K562 (cell line): ENCODE measurements at regions not wholly inside any gene's neighbourhood (a gene's known extent, or its start where the extent isn't known, plus 50 kb on each side); places are given as distances from the start of the nearest gene placed in this dataset.

Experiments used
- EHMT2 ChIP-seq: fragments of 450-650 bp; IDR thresholded peaks from 2 replicates; pipeline ENCODE4 v1.6.1; 2018; ENCODE audit warnings: antibody characterized with exemption
- EZH2 ChIP-seq: IDR thresholded peaks from 2 replicates; pipeline ENCODE4 v1.6.1; 2012; ENCODE audit warnings: low read depth, mild to moderate bottlenecking, inconsistent platforms, low read length, borderline replicate concordance
- PHF20 ChIP-seq: fragments of 450-650 bp; IDR thresholded peaks from 2 replicates; pipeline ENCODE4 v1.6.1; 2018; ENCODE audit not compliant: partially characterized antibody
- POLR2A ChIP-seq: fragments of 450-650 bp; conservative IDR thresholded peaks from 2 replicates; pipeline ENCODE4 v1.6.1; 2016
- RAD21 ChIP-seq, 2 experiments: fragments of 250-450 bp in 1 of 2; fragments of 450-650 bp in 1 of 2; sonication (Bioruptor Pico) in 1 of 2; formaldehyde crosslinking in 1 of 2; IDR thresholded peaks in 1 of 2; conservative IDR thresholded peaks in 1 of 2; 2 replicates each; pipeline versions ENCODE4 v1.4.0 to v1.8.0; 2020 to 2022; ENCODE audit warnings: mild to moderate bottlenecking in 2 of 2, moderate library complexity in 1 of 2
- TAF1 ChIP-seq: IDR thresholded peaks from 2 replicates; pipeline ENCODE4 v1.6.1; 2011; ENCODE audit warnings: mild to moderate bottlenecking, low read length, moderate library complexity; ENCODE audit not compliant: insufficient read depth, control insufficient read depth, severe bottlenecking; ENCODE audit errors: extremely low read depth
- TFAM ChIP-seq: fragments of 250-450 bp; sonication (Bioruptor Pico); conservative IDR thresholded peaks from 2 replicates; pipeline ENCODE4 v1.5.0; 2021; ENCODE audit warnings: mild to moderate bottlenecking, moderate library complexity
- ZNF253 ChIP-seq: fragments of 250-450 bp; sonication (Bioruptor Pico); conservative IDR thresholded peaks from 2 replicates; pipeline ENCODE4 v1.6.1; 2021; ENCODE audit warnings: mild to moderate bottlenecking
- TF ChIP-seq, protein P1 (sequence below), 3 experiments: IDR thresholded peaks in 2 of 3; conservative IDR thresholded peaks in 1 of 3; 2 replicates each; pipeline ENCODE4 v1.5.1; 2011 to 2012; ENCODE audit warnings: low read length in 3 of 3, mild to moderate bottlenecking in 3 of 3, control low read depth in 2 of 3, improper control_type of control experiment in 1 of 3, inconsistent platforms in 1 of 3, low read depth in 1 of 3, mixed read lengths in 1 of 3, moderate library complexity in 1 of 3; ENCODE audit not compliant: insufficient read depth in 2 of 3
- TF ChIP-seq, protein P2 (sequence below): sonication (generic); formaldehyde crosslinking; IDR thresholded peaks from 2 replicates; pipeline ENCODE4 v1.8.0; 2023; ENCODE audit warnings: mild to moderate bottlenecking, missing genetic modification reagents

DNA sequence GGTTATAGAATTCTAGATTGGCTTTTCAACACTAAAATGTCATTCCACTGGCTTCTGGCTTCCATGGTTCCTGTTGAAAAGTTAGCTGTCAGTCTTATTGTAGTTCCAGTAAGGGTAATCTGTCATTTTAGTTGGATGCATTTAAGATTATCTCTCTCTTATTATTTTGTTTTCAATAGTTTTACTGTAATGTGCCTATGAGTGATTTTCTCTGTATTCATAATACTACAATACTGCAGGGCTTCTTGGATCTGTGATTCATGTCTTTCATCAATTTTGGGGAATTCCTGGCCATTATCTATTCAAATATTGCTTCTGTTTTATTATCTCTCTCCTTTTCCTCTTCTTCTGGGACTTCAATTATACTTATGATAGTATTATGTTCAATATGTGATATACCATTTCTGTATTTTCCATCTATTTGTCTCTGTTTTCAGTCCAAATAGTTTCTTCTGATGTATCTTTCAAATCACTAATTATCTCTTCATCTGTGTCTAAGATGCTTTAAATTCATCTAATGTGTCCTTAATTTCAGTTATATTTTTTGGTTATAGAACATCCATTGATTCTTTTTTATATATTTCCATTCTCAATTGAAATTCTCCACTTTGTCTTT, 101.5 kb downstream of the KCTD15 start:
- TF ChIP-seq PHF20 (no peak), POLR2A (no peak), ZNF253 (no peak), TFAM (CRISPR knock-in tag) (no peak), RAD21 (CRISPR knock-in tag; conservative IDR thresholded peaks at IDR 0.05 in 1 of 2, IDR thresholded peaks at IDR 0.05 in 1 of 2) (no peak), TAF1 (no peak), EZH2 (no peak), EHMT2 (no peak)
- TF ChIP-seq, protein P1, sequence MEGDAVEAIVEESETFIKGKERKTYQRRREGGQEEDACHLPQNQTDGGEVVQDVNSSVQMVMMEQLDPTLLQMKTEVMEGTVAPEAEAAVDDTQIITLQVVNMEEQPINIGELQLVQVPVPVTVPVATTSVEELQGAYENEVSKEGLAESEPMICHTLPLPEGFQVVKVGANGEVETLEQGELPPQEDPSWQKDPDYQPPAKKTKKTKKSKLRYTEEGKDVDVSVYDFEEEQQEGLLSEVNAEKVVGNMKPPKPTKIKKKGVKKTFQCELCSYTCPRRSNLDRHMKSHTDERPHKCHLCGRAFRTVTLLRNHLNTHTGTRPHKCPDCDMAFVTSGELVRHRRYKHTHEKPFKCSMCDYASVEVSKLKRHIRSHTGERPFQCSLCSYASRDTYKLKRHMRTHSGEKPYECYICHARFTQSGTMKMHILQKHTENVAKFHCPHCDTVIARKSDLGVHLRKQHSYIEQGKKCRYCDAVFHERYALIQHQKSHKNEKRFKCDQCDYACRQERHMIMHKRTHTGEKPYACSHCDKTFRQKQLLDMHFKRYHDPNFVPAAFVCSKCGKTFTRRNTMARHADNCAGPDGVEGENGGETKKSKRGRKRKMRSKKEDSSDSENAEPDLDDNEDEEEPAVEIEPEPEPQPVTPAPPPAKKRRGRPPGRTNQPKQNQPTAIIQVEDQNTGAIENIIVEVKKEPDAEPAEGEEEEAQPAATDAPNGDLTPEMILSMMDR (IDR thresholded peaks at IDR 0.05 in 2 of 3, conservative IDR thresholded peaks at IDR 0.05 in 1 of 3; ENCODE audit: insufficient read depth in 2 of 3, low read depth in 1 of 3, low read length in 3 of 3), result no peak
- TF ChIP-seq, protein P2, sequence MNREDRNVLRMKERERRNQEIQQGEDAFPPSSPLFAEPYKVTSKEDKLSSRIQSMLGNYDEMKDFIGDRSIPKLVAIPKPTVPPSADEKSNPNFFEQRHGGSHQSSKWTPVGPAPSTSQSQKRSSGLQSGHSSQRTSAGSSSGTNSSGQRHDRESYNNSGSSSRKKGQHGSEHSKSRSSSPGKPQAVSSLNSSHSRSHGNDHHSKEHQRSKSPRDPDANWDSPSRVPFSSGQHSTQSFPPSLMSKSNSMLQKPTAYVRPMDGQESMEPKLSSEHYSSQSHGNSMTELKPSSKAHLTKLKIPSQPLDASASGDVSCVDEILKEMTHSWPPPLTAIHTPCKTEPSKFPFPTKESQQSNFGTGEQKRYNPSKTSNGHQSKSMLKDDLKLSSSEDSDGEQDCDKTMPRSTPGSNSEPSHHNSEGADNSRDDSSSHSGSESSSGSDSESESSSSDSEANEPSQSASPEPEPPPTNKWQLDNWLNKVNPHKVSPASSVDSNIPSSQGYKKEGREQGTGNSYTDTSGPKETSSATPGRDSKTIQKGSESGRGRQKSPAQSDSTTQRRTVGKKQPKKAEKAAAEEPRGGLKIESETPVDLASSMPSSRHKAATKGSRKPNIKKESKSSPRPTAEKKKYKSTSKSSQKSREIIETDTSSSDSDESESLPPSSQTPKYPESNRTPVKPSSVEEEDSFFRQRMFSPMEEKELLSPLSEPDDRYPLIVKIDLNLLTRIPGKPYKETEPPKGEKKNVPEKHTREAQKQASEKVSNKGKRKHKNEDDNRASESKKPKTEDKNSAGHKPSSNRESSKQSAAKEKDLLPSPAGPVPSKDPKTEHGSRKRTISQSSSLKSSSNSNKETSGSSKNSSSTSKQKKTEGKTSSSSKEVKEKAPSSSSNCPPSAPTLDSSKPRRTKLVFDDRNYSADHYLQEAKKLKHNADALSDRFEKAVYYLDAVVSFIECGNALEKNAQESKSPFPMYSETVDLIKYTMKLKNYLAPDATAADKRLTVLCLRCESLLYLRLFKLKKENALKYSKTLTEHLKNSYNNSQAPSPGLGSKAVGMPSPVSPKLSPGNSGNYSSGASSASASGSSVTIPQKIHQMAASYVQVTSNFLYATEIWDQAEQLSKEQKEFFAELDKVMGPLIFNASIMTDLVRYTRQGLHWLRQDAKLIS (CRISPR knock-in tag), result no peak
